ENCODE measurements at regions not wholly inside any gene's neighbourhood (a gene's known extent, or its start where the extent isn't known, plus 50 kb on each side); places are given as distances from the start of the nearest gene placed in this dataset.

DNA sequence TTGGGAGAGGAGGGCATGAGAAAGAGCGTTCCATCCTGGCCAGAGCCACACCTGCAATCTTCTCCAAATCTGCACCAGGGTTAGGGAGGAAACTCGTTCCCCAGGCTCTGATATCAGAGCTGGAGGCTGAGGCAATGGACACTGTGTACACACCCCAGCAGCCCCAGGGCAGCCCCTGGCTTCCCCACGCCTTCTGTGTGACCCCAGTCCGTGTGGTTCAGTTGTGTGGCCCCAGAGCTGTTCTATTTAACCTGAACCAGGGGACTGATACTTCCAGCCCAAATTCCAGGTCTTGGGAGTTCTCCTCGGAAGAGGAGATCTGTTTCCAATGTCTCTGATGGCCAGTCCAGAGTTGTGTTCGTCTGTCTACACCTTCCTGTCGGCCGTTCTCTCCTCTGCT is 242.6 kb upstream of the EXOC2 start:
- POLR2A ChIA-PET: no interaction called here
- no peak overlapping the region for H2AFZ ChIP-seq (ENCODE audit: low read depth, low read length, poor library complexity, severe bottlenecking)
- RAD21 ChIA-PET (ENCODE audit: low non-redundant PET in 1 of 2, low total read pairs in 2 of 2, uncharacterized antibody in 2 of 2, unreplicated experiment in 2 of 2): no interaction called here
- H3K9ac ChIP-seq (ENCODE audit: low read length): no peak overlapping the region
- no peaks in the 10 kb centered on the region for H3K79me2 ChIP-seq (ENCODE audit: insufficient read depth, low read length)
- H4K20me1 ChIP-seq (ENCODE audit: insufficient read depth): no peaks in the 10 kb centered on the region
- H3K9me2 ChIP-seq (ENCODE audit: insufficient read depth): no peaks in the 10 kb centered on the region
- DNase-seq (ENCODE audit: low read depth, low spot score) (no peak), ATAC-seq (no peak; the same call in 1 of the 2 replicates)
- H3K36me3 ChIP-seq (ENCODE audit: control insufficient read depth in 1 of 2, insufficient read depth in 2 of 2, low read length in 2 of 2): no peaks in the 10 kb centered on the region
- intact Hi-C loops (cut with micrococcal nuclease): no loop called here
- no peaks in the 10 kb centered on the region; the same call in 1 of the 2 replicates for H3K27me3 ChIP-seq (ENCODE audit: insufficient read depth, low read length)
- H3K9me3 ChIP-seq (ENCODE audit: control insufficient read depth in 1 of 2, insufficient read depth in 1 of 2, low read depth in 1 of 2, low read length in 2 of 2): no peaks in the 10 kb centered on the region
- BruUV-seq (replicated peaks): no TSS peak
- H3K4me3 ChIP-seq (replicated peaks in 1 of 2; ENCODE audit: low read depth in 1 of 2, low read length in 2 of 2): no peak overlapping the region
- no peak overlapping the region for H3K27ac ChIP-seq (ENCODE audit: low read depth, low read length)
- no peak overlapping the region for H3K4me2 ChIP-seq (ENCODE audit: low read length)
- H3K4me1 ChIP-seq (ENCODE audit: control insufficient read depth in 1 of 2, insufficient read depth in 2 of 2, low read length in 2 of 2): no peaks in the 10 kb centered on the region
- TF ChIP-seq CBX3 (IDR thresholded peaks at IDR 0.05; ENCODE audit: low read depth) (no peak), ZNF274 (IDR thresholded peaks at IDR 0.05; ENCODE audit: low read depth, low read length) (no peak), EZH2 (IDR thresholded peaks at IDR 0.05) (no peak), POLR2AphosphoS5 (IDR thresholded peaks at IDR 0.05; ENCODE audit: low read depth, low read length) (no peak), FOSL1 (IDR thresholded peaks at IDR 0.05; ENCODE audit: low read depth) (no peak), YY1 (IDR thresholded peaks at IDR 0.05; ENCODE audit: extremely low read depth, insufficient replicate concordance, low read depth, low read length) (no peak), ELF1 (IDR thresholded peaks at IDR 0.05; ENCODE audit: borderline replicate concordance, low read depth) (no peak), CEBPB (IDR thresholded peaks at IDR 0.05; ENCODE audit: low read depth) (no peak), RAD21 (IDR thresholded peaks at IDR 0.05; ENCODE audit: low read depth) (no peak), EGR1 (IDR thresholded peaks at IDR 0.05; ENCODE audit: low read depth) (no peak), SP1 (IDR thresholded peaks at IDR 0.05; ENCODE audit: low read depth) (no peak), JUND (IDR thresholded peaks at IDR 0.05) (no peak), POLR2A (IDR thresholded peaks at IDR 0.05; ENCODE audit: borderline replicate concordance, extremely low read depth, insufficient read depth, insufficient read length) (no peak), SRF (IDR thresholded peaks at IDR 0.05; ENCODE audit: low read depth) (no peak), SIN3A (IDR thresholded peaks at IDR 0.05; ENCODE audit: low read depth) (no peak), EZH2phosphoT487 (IDR thresholded peaks at IDR 0.05; ENCODE audit: borderline replicate concordance) (no peak)
- TF ChIP-seq, protein P1, sequence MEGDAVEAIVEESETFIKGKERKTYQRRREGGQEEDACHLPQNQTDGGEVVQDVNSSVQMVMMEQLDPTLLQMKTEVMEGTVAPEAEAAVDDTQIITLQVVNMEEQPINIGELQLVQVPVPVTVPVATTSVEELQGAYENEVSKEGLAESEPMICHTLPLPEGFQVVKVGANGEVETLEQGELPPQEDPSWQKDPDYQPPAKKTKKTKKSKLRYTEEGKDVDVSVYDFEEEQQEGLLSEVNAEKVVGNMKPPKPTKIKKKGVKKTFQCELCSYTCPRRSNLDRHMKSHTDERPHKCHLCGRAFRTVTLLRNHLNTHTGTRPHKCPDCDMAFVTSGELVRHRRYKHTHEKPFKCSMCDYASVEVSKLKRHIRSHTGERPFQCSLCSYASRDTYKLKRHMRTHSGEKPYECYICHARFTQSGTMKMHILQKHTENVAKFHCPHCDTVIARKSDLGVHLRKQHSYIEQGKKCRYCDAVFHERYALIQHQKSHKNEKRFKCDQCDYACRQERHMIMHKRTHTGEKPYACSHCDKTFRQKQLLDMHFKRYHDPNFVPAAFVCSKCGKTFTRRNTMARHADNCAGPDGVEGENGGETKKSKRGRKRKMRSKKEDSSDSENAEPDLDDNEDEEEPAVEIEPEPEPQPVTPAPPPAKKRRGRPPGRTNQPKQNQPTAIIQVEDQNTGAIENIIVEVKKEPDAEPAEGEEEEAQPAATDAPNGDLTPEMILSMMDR (IDR thresholded peaks at IDR 0.05 in 2 of 3, conservative IDR thresholded peaks at IDR 0.05 in 1 of 3; ENCODE audit: borderline replicate concordance in 1 of 3, insufficient read depth in 1 of 3, low read depth in 2 of 3, low read length in 2 of 3): no peak
- TF ChIP-seq, protein P2, sequence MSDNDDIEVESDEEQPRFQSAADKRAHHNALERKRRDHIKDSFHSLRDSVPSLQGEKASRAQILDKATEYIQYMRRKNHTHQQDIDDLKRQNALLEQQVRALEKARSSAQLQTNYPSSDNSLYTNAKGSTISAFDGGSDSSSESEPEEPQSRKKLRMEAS (IDR thresholded peaks at IDR 0.05): no peak
- TF ChIP-seq, protein P3, sequence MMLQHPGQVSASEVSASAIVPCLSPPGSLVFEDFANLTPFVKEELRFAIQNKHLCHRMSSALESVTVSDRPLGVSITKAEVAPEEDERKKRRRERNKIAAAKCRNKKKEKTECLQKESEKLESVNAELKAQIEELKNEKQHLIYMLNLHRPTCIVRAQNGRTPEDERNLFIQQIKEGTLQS (IDR thresholded peaks at IDR 0.05): no peak
- CTCF ChIA-PET: no interaction called here
